ENCODE measurements at regions not wholly inside any gene's neighbourhood (a gene's known extent, or its start where the extent isn't known, plus 50 kb on each side); places are given as distances from the start of the nearest gene placed in this dataset.
A peak's percentile ranks its signal among the peaks of the same experiment; 100 is the strongest.

DNA sequence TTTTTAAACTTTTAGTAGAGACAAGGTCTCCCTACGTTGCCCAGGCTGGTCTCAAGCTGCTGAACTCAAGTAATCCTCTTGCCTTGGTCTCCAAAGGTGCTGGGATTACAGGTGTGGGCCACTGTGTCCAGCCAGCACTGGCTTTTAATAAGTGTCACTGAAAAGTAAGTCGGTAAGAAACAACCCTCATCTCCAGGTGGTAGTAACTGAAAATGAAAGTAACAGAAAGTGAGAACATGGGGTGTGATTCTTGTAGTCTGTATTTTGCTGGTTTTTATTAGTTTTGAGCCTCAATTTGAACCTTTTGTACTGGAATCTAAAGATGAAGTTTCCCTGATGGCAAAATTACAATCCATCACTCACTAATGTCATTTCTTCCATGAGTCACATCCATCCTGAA lies 238.1 kb upstream of the AGA start:
- no peak for DNase-seq
- Histone ChIP-seq H3K9me3 (no peaks in the 10 kb centered on the region), H3K4me3 (ENCODE audit: low read depth, low read length) (no peak overlapping the region), H3K36me3 (no peaks in the 10 kb centered on the region), H3K27me3 (no peaks in the 10 kb centered on the region), H3K4me1 (no peaks in the 10 kb centered on the region)
- TF ChIP-seq, protein P1, sequence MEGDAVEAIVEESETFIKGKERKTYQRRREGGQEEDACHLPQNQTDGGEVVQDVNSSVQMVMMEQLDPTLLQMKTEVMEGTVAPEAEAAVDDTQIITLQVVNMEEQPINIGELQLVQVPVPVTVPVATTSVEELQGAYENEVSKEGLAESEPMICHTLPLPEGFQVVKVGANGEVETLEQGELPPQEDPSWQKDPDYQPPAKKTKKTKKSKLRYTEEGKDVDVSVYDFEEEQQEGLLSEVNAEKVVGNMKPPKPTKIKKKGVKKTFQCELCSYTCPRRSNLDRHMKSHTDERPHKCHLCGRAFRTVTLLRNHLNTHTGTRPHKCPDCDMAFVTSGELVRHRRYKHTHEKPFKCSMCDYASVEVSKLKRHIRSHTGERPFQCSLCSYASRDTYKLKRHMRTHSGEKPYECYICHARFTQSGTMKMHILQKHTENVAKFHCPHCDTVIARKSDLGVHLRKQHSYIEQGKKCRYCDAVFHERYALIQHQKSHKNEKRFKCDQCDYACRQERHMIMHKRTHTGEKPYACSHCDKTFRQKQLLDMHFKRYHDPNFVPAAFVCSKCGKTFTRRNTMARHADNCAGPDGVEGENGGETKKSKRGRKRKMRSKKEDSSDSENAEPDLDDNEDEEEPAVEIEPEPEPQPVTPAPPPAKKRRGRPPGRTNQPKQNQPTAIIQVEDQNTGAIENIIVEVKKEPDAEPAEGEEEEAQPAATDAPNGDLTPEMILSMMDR (IDR thresholded peaks at IDR 0.05; ENCODE audit: low read depth, low read length): no peak

DNA sequence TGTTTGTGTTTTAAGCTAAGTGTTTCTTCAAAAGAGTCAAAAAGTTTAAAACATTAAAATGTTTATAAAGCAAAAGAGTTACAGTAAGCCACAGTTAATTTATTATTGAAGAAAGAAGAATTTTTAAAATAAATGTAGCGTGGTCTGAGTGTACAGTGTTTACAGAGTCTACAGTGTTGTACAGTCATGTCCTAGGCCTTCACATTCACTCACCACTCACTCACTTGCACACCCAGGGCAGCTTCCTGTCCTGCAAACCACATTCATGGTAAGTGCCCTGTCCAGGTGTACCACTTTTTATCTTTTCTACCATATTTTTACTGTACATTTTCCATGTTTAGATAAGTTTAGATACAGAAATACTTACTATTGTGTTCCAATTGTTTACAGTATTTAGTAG lies 239.7 kb upstream of the AGA start:
- no peaks in the 10 kb centered on the region for H3K9me3 ChIP-seq
- no peak for DNase-seq
- no peak overlapping the region for H3K4me3 ChIP-seq (ENCODE audit: low read depth, low read length)
- H3K27me3 ChIP-seq: no peaks in the 10 kb centered on the region
- TF ChIP-seq, protein P1 (IDR thresholded peaks at IDR 0.05; ENCODE audit: low read depth, low read length): no peak
- H3K4me1 ChIP-seq: no peaks in the 10 kb centered on the region
- H3K36me3 ChIP-seq: no peaks in the 10 kb centered on the region

DNA sequence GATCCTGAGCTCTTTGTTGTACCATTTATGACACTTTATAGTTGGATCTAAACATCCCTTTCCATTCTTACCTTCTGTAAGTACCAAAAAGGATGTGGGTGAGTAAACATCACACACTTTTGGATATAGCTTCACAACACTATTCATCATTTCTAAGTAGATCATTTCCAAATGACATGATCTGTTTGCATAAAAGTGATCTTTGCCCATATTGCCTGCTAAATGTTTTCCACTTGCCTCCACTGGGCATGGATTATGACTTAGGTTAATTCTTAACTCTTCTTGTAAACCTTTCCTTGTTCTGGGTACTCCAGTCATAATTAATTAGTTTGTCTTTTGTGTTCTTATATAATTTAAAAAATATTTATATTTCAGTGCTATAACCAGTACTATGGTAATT lies 244.9 kb upstream of the AGA start:
- Histone ChIP-seq H3K27me3 (no peaks in the 10 kb centered on the region), H3K36me3 (no peaks in the 10 kb centered on the region), H3K4me1 (no peaks in the 10 kb centered on the region), H3K4me3 (ENCODE audit: low read depth, low read length) (no peak overlapping the region), H3K9me3 (no peaks in the 10 kb centered on the region)
- DNase-seq: no peak
- TF ChIP-seq, protein P1 (IDR thresholded peaks at IDR 0.05; ENCODE audit: low read depth, low read length): no peak

DNA sequence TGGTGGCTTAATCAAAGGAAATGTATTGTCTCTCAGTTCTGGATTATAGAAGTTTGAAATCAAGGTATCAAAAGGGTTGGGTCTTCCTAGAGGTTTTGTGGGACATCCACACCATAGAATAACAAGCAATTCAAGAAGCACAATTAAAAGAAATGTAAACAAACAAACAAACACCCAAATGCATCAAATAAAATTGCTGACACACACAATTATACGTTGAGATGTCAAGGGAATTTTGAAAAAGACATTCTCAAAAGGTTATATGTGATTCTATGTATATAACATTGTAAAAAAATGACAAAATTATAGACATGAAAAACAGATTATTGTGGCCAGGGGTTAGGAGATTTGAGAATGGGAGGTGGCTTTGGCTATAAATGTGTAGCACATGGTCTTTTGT lies 250.7 kb upstream of the AGA start:
- no peak for DNase-seq
- Histone ChIP-seq H3K9me3 (no peaks in the 10 kb centered on the region), H3K36me3 (no peaks in the 10 kb centered on the region), H3K27me3 (no peaks in the 10 kb centered on the region), H3K4me1 (no peaks in the 10 kb centered on the region), H3K4me3 (ENCODE audit: low read depth, low read length) (no peak overlapping the region)
- TF ChIP-seq, protein P1 (IDR thresholded peaks at IDR 0.05; ENCODE audit: low read depth, low read length): no peak

DNA sequence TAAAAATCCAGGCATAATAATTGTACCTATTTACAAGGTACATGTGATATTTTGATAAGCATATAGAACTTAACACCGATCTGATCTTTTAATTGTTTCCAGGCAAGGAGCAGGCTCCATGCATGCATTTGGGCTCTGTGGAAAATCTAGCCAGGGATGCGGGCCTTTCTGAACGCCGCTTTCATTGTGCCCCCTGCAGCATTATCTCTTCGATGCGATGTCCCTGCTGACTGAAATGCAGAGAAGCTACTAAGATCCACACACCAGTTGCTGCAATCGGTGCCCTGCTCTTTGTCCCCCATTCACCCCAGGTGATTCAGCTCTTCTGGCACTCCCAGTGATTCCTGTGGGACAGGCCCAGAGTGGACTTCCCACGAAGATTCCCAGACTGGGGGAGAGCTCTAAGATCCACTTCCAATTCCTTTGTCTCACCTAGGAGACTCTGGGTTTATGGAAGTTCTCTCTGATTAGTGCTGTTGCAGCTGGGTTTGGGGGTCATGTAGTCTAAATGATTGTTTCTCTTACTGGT lies 254.3 kb upstream of the AGA start:
- DNase-seq: peak; percentile 6
- TF ChIP-seq, protein P1 (IDR thresholded peaks at IDR 0.05; ENCODE audit: low read depth, low read length): no peak
- H3K4me3 ChIP-seq (ENCODE audit: low read depth, low read length): no peak overlapping the region

DNA sequence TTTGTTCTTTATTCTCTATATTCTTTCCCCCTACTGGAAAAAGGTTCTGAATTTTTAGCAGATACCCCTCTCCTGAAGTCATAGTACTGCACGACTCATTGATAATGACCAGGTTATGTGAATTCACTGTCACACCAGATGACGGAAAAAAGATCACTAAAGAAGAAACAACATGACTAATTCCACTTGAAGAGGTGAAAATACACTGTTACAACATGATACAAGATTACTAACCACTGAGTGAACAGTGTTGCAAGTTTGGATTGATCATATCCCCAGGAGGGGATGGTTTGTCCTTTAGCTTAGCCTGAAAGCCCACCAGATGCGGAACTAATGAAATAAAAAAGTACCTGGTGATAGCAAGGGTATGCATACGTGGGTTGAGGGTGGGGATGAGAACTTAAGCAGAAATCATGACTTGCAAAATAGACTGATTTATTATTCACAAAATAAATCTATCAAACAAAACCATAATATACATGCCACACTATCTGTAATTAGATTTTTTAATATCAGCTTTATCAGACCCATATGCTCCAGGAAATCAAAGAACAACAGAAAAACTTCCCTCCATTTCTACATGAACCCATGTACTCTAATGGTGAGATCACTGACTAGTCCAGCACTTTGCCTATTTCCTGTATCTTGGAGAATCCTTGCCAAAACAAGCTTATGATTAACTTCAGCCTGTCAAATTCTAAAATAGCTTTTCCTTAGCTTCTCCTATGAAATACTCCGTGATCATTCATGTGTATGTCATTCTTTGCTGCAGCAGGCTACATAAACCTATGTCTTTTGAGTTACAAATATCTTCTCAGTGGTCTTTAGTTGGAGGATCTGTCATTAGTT lies 257.4 kb upstream of the AGA start:
- no peaks in the 10 kb centered on the region for H3K36me3 ChIP-seq
- H3K9me3 ChIP-seq: no peaks in the 10 kb centered on the region
- no peak for DNase-seq
- no peaks in the 10 kb centered on the region for H3K27me3 ChIP-seq
- no peaks in the 10 kb centered on the region for H3K4me1 ChIP-seq
- no peak overlapping the region for H3K4me3 ChIP-seq (ENCODE audit: low read depth, low read length)
- TF ChIP-seq, protein P1 (IDR thresholded peaks at IDR 0.05; ENCODE audit: low read depth, low read length): no peak

More for the DNA sequence above, 254.3 kb upstream of the AGA start:
- Histone ChIP-seq H3K9me3 (no peaks in the 10 kb centered on the region), H3K36me3 (no peaks in the 10 kb centered on the region), H3K27me3 (no peaks in the 10 kb centered on the region), H3K4me1 (no peaks in the 10 kb centered on the region)
